ENCODE measurements at regions not wholly inside any gene's neighbourhood (a gene's known extent, or its start where the extent isn't known, plus 50 kb on each side); places are given as distances from the start of the nearest gene placed in this dataset.
"Not testable (repeated sequence)": the region's sequence is repeated elsewhere in the genome, so short reads cannot be mapped to it uniquely, and the experiment has no call there.

- DNase-seq (ENCODE audit: low read depth in 2 of 2) = no peak
Measured at GRCh38 chr22:47539374-47539773, 776.9 kb downstream of the TBC1D22A start.

GRCh38 chr22:47535681-47536080 lies 773.2 kb downstream of the TBC1D22A start:
- no peak for DNase-seq (ENCODE audit: low read depth in 2 of 2)

- no peak for DNase-seq (ENCODE audit: low read depth in 2 of 2)
Measured at GRCh38 chr22:47534804-47535410, 772.5 kb downstream of the TBC1D22A start.

- DNase-seq (ENCODE audit: low read depth in 2 of 2) = no peak
Measured at GRCh38 chr22:47533961-47534803, 771.7 kb downstream of the TBC1D22A start.

- no peak for DNase-seq (ENCODE audit: low read depth in 2 of 2)
Measured at GRCh38 chr22:47517062-47517461, 754.6 kb downstream of the TBC1D22A start.

GRCh38 chr22:47515384-47516125 lies 753.1 kb downstream of the TBC1D22A start:
- no peak for DNase-seq (ENCODE audit: low read depth in 2 of 2)

GRCh38 chr22:47512617-47513016 lies 750.2 kb downstream of the TBC1D22A start:
- DNase-seq (ENCODE audit: low read depth in 2 of 2) = no peak

GRCh38 chr22:47504962-47505361 lies 742.5 kb downstream of the TBC1D22A start:
- DNase-seq (ENCODE audit: low read depth in 2 of 2) = no peak

- no peak for DNase-seq (ENCODE audit: low read depth in 2 of 2)
Measured at GRCh38 chr22:47498969-47499495, 736.6 kb downstream of the TBC1D22A start.

GRCh38 chr22:47497666-47498065 lies 735.2 kb downstream of the TBC1D22A start:
- DNase-seq (ENCODE audit: low read depth in 2 of 2) = no peak

GRCh38 chr22:47495110-47495509 lies 732.7 kb downstream of the TBC1D22A start:
- no peak for DNase-seq (ENCODE audit: low read depth in 2 of 2)

GRCh38 chr22:47488131-47488530 lies 725.7 kb downstream of the TBC1D22A start:
- not testable (repeated sequence) for DNase-seq (ENCODE audit: low read depth in 2 of 2)

GRCh38 chr22:47486569-47487312 lies 724.3 kb downstream of the TBC1D22A start:
- DNase-seq (ENCODE audit: low read depth in 2 of 2) = no peak

GRCh38 chr22:47484960-47485569 lies 722.6 kb downstream of the TBC1D22A start:
- DNase-seq (ENCODE audit: low read depth in 2 of 2) = no peak

- DNase-seq (ENCODE audit: low read depth in 2 of 2) = no peak
Measured at GRCh38 chr22:47476231-47476630, 713.8 kb downstream of the TBC1D22A start.

- DNase-seq (ENCODE audit: low read depth in 2 of 2) = no peak
Measured at GRCh38 chr22:47474895-47475294, 712.4 kb downstream of the TBC1D22A start.

GRCh38 chr22:47474464-47474863 lies 712.0 kb downstream of the TBC1D22A start:
- no peak for DNase-seq (ENCODE audit: low read depth in 2 of 2)

- DNase-seq (ENCODE audit: low read depth in 2 of 2) = no peak
Measured at GRCh38 chr22:47472636-47473035, 710.2 kb downstream of the TBC1D22A start.

GRCh38 chr22:47471406-47471805 lies 709.0 kb downstream of the TBC1D22A start:
- DNase-seq (ENCODE audit: low read depth in 2 of 2) = no peak

- no peak for DNase-seq (ENCODE audit: low read depth in 2 of 2)
Measured at GRCh38 chr22:47465809-47466208, 703.4 kb downstream of the TBC1D22A start.

- no peak for DNase-seq (ENCODE audit: low read depth in 2 of 2)
Measured at GRCh38 chr22:47465222-47465621, 702.8 kb downstream of the TBC1D22A start.
